ENCODE measurements at regions not wholly inside any gene's neighbourhood (a gene's known extent, or its start where the extent isn't known, plus 50 kb on each side); places are given as distances from the start of the nearest gene placed in this dataset.

DNA sequence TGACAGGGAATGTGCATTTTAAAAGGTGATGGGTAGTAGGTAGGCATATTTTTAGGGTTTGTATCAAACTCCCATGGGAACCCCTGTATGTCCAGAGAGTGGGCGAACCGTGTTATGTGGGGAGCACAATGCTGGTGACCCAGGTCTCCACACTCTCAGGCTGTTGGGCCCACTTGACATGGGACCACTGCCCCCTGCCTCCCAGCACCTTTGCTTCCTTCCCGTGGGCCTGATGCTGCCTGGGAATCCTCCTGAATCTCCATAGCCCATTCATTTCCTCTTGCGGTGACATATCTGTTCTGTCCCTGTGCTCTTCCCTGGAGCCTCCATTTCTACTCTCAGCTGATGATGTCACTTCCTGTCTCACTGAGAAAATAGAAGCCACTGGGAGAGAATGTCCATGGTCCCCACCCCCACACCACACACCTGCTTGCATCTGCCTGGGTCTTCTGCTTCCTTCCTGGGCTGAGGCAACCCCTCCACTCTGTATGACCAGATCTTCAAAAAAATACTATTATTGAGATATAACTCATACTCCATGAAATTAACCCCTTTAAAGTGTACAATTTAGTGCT lies 55.8 kb upstream of the THY1 start:
- no peak for DNase-seq (ENCODE audit: extremely low read depth, low read depth)

DNA sequence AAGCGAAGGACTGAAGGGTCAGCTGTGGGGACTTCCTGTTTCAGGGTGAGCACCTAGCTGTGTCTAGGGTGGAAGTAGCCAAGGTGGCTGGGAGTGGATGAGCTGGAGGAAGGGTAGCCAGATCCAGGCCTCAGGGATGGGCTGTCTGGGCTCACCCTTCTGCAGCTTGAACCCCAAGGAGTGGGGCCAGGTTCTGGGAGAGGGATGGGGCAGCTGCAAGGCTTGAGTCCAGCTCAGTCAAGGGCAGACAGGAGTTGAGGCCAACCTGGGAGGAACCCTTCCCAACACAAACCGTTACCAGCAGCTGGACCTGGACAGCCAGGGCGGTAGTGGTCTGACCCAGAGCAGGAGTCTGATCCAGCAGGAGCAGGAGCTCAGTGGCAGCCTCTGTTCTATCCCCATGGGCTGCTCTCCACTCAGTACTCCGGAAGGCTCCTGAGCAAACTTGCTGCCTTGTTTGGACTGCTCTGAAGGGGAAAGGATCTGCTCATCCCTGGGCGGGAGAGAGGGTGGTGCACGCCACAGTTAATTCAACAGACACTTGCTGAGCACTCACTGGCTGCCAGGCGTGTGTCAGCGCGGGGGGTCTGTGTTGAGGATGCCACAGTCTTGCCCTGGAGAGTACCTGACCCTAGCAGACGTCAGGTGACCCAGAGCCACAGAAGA lies 53.8 kb upstream of the THY1 start:
- no peak for DNase-seq (ENCODE audit: extremely low read depth, low read depth)

DNA sequence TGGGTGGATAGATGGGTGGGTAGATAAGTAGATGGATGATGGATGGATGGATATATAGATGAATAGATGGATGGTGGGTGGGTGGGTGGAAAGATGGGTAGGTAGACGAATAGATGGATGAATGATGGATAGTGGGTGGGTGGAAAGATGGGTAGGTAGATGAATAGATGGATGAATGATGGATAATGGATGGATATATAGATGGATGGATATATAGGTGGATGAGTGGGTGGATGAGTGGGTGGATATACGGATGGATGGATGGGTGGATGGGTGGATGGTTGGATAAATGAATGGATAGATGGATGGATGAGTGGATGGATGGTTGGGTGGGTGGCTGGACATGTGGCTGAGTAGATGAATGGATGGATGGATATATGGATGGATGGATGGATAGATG lies 53.1 kb upstream of the THY1 start:
- no peak for DNase-seq (ENCODE audit: extremely low read depth, low read depth)

DNA sequence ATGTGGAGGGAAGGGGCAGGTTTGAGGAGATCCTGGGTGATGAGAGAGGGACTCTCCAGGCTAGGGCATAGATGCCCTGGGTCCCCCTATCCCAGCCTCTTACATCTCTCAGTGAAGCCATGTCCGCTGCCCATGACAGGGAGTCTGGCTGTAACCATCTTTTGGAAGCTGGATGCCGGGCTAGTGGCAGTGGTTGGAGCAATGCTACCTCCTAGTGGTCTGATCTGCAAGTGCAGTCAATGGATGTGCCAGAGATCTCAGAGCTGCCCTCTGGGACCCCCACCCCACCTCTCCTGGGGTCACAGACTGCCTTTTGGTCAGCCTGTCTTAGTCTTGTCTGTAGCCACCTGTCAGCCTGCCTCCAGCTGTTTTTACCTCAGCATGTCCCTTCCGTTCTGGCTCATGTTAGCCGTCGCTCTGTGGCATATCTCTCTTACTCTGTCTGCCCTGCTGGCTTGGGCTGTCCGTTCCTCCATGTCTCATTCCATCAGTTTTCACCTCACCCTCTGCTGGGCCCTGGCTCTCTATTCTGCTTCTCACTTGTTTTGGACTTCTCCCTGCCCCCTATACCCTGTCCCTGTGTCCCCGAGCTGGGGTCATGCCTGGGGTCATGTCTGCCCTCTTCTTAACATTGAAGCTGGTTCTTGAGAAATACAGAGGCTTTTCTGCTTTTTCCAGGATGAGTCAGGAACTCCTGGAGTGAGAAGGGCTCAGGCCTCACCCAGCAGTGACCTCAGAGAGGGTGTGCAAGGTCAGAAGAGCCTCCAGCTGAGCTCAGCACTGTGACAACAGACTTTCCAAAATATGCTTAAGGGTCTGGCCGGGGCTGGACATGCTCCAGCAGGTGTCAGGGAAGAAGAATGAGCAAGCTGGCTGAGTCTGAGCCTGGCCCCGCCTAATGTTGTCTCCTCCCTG lies 52.0 kb upstream of the THY1 start:
- DNase-seq (ENCODE audit: extremely low read depth, low read depth), result peak; percentile 44

DNA sequence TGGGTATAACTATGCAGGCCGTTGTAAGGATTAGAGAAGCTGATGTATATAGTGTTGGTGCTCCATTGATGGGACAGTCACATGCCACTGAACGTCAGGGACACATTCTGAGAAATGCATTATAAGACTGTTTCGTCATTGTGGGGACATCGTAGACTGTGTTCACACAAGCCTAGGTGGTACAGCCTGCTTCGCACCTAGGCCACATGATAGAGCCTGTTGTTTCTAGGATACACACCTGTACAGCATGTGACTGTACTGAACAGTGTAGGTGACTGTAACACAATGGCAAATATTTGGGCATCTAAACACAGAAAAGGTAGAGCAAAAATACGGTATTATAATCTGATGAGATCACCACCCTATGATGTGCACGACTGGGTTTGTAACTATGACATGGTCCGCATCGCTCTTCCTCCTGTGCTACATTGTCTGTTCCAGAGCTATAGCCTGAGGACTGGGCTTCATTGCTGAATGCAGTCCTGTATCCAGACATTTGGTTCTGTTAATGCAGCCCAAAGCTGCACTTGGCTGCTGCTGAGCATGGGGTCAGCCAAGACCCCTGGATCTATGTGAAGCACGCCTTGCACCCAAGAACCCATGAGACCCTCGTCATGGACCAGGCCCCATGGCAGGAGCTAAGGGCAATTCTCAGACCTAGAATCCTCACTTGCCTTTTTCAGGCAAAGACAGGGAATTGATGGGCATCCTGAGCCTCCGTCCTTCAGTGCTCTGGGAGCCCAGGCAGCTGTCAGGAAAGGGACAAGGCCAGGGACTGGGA lies 51.1 kb upstream of the THY1 start:
- DNase-seq (ENCODE audit: extremely low read depth, low read depth), result no peak

DNA sequence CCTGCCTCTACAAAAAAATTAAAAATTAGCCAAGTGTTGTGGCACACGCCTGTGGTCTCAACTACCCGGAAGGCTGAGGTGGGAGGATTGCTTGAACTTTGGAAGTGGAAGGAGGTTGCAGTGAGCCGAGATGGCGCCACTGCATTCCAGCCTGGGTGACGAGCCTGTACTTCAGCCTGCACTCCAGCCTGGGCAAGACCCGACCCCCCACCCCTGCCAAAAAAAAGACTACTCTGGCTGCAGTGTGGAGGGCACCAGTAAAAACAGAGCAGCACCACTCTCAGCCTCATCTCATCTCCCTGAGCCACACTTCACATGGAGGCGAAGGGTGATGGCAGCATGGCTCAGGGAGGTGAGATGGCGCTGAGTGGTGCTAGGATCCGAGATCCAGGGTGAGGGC lies 50.3 kb upstream of the THY1 start:
- DNase-seq (ENCODE audit: extremely low read depth, low read depth), result no peak

DNA sequence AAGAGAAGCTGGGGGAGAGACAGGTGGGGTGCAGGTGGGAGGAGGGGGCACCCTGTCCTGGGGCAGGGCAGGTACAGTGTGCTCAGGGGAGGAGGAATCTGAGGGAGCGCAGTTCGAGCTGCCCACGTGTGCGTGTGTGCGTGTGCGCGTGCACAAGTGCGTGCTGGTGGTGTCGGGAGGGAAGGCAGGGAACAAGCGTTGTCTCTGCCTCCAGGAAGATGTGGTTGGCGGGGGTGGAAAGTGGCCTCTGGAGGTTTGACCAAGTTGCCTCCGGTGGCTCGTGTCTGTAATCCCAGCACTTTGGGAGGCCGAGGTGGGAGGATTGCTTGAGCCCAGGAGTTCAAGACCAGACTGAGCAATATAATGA lies 49.9 kb upstream of the THY1 start:
- no peak for DNase-seq (ENCODE audit: extremely low read depth, low read depth)
